NCI-H2107 treated with DMSO at 0.1 percent for 48 hours (cell line): ENCODE measurements at regions not wholly inside any gene's neighbourhood (a gene's known extent, or its start where the extent isn't known, plus 50 kb on each side); places are given as distances from the start of the nearest gene placed in this dataset.

Experiments
- DNase-seq: peaks from one replicate; lab custom pipeline; 2025; ENCODE audit not compliant: unreplicated experiment; lab: John Stamatoyannopoulos, UW

DNA sequence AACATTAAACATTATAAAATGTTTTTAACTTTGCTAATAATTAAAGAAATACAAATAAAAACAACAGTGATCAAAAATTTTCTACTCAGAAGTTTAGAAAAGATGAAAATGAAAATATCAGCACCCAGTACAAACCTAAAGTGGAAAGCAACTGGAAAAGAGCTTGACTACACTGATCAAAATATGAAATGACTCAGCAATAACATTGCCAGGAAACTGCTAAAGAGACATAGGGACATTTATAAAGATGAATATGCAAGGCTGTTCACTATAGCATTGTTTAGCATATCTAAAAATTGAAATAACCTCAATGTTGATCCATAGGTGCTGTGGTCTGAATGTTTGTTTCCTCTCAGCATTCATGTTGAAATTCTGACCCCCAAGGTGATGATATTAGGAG lies 88.5 kb upstream of the NOCT start:
- DNase-seq, result no peak

DNA sequence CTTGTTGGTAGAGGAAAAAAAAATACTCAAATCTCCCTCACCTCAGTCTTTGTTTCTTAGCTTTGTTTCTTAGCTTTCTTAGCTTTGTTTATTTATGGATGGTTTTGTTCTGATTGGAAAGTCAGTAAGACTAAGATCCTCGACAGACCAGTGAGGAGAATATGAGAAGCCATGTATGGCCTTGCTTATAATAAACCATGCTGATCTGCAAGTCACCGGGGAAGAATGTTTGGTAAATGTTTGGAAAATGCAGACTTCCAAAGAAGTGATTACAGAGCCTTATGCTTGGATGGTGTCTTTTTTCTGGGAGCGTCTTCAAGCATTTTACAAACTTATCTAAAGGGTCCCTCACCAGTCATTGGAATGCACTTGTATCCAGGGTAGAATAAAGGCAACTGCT lies 90.1 kb upstream of the NOCT start:
- no peak for DNase-seq

DNA sequence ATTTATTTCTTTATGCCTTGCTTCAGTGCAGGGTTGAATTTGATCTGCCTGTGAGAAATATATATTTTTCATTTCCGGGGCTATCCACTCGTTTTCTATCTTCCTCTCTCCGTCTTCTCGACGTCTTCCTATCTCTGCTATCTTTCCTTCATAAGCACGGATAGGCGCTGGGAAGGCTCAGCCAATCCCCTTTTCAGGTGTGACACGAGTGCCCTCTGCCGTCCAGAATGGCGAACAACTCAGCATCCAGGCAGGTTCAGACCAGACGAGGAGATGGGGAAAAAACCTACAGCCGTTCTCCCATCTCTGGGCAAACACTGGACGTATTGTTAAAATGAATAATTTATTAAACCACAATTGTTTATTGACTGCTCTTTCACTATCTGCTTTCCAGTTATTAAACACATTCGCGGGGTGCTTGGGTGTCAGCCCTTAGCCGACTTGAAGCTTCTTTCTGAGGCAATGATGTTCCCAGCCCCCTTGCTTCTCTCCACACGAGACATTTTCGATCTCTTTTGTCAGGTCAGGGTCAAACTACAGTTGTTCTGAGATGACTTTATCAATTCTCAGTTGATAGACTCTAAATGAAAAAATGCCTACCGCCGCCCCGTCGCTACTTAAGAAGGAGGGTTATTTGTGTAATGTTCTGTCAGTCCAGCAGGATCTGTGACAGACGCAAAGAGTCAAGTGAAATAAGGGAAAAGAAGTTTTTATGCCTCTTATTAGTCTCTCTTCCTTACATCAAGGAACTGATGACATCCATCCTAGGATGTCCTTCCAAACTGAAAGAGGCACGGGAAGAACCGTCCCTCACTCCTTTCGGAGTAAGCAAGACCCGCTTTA lies 96.3 kb upstream of the NOCT start:
- peak; percentile 66 for DNase-seq

DNA sequence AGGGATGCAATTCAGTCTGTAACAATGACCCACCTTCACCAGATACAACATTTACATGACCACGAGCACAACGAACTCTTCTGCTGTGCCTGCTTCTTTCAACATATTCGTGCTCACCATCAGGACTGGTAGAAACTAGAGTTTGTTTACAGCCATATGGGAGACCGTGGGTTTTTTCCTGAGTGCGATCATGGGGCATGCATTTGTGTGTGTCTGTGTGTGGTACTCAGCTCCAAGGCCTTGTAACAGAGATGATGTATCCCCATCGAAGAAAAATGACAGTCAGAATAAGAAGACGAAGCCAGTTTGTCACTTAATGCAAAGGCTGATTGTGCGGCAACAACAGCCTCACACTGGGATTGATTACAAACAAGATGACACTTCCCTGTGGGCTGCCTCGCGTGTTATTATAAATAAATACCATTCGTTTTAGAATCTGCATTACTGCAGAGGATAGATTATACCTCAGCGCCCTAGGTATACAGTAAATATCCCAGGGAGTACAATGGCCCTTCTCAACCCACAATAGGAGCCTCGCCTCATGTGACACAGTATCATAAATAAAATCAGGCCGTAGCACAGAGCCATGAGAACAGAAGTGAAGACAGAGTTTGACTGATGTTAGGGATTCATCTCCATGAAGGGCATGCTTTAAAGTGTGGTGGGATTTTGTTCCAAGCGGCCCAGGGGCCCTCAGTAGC lies 97.3 kb upstream of the NOCT start:
- peak; percentile 14 for DNase-seq

DNA sequence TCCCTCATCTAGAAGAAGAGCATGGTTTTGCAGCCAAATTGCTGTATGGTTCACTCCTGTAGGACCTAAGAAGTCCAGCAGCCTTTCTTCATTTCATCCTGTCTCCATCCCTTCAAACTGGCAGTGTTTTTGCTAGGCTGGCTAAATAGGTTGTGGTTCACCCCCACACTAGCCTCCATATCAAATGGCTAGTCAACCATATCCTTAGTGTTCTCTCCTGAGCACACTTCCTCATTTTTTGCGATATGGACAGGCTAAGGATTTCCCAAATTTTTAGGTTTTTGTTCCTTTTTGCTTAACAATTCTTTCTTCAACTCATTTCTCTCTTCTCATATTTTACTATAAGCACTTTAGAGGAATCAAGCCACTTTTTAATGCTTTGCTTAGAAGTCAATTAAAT lies 98.8 kb upstream of the NOCT start:
- no peak for DNase-seq

DNA sequence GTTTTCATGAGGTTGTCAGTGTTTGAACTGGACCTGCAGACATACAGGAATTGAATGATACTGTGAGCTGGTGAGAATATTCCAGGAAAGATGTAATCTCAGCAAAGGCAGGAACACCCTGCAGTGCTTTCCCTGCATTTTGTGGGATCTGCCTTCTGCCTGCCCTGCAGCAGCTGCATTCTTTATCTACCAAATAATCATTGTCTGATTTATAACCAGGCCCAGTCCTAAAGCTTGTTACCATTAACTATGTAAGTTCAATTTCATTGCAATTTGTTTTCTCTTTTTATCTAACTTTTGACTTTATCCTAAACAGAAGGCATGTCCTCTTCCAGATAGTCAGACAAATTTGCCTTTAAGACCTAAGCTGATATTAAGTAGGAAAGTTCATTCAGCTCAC lies 99.8 kb upstream of the NOCT start:
- no peak for DNase-seq

DNA sequence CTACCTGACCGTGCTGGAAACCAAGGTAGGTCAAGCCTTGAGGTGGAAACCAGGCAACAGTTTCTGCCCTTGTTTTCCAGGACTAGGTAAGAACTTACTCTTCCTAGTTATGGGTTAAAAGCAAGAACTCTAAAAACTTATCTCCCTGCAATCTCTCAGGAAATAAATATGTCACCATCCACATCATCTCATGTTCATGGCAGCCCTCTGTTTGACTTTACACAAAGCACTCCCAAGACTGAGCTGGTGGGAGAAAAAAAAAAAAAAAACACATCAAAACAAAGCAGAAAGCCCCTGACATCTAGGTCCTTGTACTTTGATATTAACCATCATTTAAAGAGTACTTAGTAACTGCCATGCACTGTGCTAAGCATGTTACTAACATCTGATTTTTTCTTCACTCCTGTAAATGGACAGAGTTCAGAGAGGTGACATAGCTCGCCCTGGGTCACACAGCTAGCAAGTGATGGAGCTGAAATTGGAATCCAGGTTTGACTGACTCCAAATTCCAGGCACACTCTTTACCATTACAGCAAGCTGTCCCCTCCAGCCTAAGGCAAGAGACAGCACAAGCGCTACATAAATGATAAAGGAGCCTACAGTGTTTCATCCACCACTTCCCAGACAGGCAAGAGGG lies 102.8 kb upstream of the NOCT start:
- no peak for DNase-seq

DNA sequence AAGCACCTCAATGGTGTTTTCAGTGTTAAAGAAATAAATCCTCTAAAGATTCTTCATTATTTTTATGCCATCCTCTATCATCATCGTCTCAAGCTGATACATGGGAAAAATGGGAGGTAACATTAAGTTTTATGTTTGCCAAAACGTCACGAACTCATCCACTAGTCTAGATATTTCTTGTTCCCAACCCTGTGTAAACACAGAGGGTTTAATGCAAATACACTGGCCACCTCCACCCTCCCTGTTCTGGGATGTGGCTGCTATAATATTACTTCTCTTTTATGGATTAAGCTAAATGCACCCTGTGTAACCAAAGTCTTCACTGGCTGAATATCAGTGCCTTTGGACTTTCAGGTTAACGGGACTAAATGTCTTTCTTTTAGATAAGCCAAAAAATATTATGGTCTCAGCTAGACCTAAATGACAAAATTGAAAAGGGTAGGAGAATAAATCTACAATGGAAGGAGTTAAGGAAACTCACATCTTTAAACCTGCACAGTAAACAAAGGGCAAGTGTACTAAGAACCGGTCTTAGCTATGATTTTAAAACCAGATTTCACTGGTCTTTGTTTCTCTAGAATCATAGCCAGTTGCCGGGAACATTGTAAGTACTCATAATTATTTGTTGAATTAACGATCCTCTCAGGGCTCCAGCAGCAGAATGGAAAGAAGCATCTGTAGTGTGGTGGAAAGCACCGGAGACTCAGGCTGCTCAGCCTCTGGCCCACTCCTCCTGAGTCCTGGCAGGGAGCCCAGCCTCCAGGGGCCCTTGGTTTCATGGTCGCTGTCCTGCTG lies 103.5 kb upstream of the NOCT start:
- peak; percentile 68 for DNase-seq

DNA sequence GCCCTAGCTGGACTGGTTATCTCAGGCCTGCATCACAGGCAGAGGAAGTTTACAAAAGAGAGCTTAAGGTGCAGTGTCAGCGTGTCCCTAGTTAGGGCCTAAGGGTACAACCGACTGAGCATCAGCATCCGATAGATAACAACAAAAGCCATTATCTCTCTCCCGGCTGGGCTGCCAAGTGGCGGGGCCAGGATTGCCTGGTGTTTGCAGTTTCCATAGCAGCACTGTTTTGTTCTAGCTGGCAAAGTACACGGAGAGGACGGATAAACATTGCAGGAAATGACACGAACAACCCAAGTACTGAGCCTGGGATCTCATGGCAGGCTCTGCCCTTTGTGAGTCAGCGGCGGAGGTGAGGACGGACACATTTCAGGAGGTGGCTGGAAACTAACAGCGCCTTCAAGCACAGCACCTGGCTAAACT lies 104.7 kb upstream of the NOCT start:
- peak; percentile 92 for DNase-seq

DNA sequence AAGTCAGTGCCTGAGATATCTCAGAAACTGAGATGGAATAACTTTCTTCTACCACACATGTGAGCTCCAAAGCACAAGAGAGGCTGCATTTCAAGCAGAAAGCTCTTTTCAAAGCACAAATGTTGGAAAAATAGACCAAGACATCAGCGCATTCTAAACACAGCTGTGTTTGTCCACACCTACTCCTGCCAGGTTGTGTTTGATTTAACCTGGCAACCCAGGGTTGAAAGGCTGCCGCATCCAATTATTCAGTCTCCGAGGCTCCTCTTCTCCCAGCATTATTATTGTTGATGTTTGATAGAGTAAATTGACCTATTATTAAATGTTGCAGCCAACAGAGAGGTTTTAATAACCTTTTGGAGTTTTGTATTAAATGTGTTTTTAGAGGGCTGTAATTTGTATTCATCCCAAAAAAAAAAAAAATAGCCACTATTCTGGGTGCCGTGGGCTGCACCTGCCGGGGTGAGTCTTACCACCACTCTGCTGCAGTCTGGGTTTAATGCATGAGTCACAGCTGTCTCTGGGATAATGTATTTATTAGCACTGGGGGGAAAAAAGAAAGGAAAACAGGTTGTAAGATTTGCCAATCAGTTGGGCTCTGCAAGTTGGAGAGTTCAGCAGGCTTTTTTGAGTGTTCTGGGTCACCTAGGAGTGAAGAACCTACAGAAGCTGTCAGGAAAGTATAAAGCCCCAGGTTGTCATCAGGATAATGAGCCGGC lies 105.2 kb upstream of the NOCT start:
- DNase-seq, result peak; percentile 92

DNA sequence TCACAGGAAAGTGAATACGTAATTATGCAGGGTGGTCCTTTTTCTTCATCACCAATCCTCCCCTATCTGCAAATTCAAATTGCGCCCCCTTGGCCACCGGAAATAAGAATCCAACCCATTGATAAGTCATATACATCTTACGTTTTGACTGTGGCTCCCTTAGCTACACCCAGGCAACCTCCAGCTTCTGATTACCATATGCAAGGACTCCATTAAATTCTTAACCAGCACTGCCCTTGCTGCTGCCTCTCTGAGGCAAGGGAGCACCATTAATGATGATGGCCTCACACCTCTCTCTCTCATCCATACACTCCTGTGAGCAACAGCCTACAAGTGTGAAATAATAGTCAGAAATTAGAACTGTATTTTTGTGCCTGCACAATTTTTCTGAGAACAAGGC lies 106.0 kb upstream of the NOCT start:
- DNase-seq, result no peak

DNA sequence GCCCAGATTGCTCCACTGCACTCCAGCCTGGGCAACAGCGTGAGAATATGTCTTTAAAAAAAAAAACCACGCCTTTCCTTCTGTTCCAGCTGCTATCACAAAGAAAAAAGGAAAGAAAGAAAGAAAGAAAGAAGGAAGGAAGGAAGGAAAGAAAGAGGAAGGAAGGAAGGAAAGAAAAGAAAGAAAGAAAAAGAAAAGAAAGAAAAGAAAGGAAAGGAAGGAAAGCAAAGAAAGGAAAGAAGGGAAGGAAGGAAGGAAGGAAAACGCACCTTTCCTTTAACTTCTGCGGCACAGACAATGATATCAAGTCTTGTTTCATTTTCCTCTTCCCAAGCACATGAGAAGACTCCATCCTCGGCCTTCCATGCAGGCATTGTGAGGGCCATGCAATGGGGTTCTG lies 107.4 kb upstream of the NOCT start:
- DNase-seq, result no peak

DNA sequence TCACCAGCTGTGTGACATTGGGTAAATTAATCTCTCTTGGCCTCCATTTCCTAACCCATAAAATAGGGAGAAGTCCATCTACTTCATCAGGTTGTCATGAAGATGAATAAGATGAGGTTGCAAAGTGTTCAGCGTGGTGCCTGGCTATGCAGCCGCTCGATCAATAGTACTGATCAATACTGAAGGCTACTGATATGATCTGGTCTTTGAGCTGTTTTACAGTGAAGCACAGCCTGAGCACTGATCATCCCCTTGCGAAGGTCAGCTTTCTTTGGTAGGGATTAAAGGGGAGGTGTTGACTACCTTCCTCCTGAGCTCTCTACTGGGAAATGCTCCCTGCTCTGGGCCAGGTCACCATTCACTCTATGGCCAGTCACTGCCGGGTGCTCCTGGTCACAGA lies 108.4 kb upstream of the NOCT start:
- DNase-seq, result no peak

DNA sequence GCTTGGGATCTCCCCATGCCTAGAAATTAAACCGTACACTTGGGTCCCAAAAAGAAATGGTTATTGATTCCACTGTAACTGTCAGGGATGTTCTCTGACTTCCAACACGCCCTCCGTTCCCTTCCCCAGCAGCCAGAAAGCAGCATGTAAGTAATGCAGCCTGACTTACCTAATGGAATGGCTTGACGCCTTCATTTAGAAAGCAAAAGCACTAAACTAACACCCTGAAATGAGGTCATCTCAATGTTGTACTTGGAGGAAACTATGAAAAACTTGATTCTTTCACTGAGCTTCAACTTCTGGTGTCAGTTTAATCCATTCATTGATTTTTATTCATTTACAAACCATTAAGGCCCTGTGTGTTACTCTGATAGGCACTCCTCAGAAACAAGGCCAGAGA lies 110.8 kb upstream of the NOCT start:
- no peak for DNase-seq

DNA sequence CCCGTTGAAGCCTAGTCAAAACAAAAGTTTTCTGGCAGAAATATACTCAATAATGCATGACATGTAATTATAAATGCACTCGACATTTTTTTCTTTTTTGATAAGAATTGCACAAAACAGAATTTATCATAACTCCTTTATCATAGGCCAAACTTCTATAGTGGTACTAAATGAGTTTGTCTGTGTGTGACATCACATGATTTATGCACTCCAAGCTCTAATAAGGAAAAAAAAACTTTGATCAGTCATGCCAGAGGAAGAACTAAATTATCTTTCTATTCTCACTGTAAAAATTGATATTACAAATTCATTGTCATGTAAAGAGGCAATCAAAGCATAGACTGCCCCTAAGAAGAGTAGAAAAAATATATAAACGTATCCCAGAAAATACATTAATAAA lies 112.4 kb upstream of the NOCT start:
- no peak for DNase-seq

DNA sequence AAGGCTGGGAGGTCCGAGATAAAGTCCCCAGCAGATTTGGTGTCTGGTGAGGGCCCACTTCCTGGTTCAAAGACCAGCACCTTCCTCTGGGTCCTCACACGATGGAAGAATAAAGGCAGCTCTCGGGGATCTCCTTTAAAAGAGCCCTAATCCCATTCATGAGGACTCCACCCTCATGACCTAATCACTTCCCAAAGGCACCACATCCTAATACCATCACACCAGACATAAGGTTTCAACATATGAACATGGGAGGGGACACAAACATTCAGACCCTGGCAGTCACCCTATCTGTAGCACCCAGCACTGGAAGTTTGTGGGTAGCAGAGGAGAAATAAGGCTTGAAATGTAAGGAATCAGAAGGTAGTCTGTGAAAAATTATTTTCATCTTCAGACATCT lies 112.9 kb upstream of the NOCT start:
- DNase-seq, result no peak

DNA sequence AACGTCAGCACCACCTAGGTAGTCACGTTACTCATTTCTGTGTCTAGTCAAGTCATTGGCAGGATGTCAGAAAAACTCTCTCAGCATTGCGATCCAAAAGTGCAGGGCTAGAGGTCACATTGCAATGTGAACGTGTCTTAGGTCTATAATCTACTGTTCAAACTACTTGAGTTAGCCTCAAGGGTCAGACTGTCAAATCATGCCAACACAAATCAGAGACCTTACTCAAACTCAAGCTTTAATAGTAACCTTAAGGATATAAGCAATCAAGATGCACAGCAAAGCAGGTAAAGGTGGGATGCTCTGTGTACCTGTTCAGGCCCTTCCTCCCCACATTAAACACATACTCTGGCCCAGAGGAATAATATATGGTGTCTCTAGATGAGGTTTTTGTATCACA lies 114.4 kb upstream of the NOCT start:
- DNase-seq, result no peak

DNA sequence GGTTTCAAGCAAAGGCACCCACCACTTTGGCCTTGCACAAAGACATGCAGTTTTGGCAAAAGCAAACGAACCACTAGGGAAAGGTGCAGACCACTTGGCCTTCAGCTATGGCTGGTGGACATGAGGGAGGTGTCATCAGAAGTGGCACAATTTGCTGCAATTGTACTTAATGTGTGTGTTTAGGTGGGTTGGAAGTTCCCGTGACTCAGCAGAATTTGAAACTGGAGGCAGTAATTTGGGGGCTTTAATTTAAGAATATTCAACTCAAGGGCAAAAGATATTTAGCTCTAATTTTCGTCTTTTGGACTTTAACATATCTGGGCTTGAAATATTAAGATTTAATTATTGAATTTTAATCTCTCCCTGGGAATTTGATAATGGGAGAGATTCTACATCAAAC lies 115.6 kb upstream of the NOCT start:
- no peak for DNase-seq

DNA sequence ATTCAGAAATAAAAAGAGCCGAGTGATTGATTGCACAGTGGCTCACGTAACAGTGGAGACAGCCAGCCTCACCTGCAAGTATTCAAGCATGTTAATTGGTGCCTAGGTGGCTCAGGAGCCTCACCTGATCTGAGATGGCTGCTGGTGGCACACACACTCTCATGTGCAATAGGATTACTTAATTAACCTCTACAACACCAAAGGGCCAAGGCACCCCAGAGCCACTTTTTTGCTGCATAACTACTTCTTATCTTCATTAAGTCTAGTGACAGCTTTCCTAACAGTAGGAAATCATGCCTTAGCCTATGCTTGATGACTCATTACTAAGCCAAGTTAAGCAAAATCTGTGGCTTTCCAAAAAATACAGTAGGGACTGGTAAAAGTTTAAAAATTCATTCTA lies 117.3 kb upstream of the NOCT start:
- DNase-seq, result peak; percentile 88

DNA sequence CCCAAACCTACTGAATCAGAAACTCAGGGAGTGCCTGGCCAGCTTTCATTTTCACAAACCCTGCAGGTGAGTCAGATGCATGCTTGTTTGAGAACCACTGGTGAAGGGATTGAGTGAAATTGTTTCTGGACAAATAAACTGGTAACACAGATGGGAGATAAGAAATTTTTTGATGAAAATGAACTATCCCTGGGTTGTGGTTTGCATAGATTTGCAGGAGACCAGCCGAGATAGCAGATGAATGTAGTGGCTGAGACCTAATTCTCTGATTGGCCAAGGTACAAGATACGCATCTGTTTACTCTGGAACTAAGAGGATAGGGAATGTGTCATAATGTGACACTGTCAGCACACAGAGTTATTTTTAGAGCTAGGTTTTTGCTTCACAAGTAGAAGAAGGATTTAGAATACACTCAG lies 117.8 kb upstream of the NOCT start:
- peak; percentile 88 for DNase-seq

DNA sequence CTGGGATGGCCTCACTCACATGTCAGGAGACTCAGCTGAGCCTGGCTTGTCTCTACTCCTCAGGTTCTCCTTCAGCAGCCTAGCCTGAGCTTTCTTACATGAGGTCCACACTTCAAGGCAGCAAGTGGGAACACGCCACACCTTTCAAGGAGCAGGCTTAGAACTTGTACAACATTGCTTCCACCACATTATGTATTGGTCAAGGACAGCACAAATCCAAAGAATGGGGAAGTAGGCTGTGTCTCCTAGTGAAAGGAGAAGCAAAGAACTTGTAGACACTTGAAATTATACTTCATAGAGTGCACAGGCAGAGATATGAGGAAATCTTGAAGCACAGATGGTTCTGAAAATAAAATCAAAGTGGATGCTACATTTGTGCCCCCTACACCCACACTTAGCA lies 120.9 kb upstream of the NOCT start:
- DNase-seq, result no peak
